GM12878 (cell line): ENCODE measurements at regions not wholly inside any gene's neighbourhood (a gene's known extent, or its start where the extent isn't known, plus 50 kb on each side); places are given as distances from the start of the nearest gene placed in this dataset.

Source experiments
- ATAC-seq: fragments of 200-7000 bp; cut with Tn5 transposase; 3 replicates; pipeline ENCODE4 v1.9.1; 2020; ENCODE audit warnings: mild to moderate bottlenecking, moderate library complexity
- BruUV-seq: library from RNA; stranded (reverse); fragments of 400-500 nt; replicated peaks from 2 replicates; lab custom pipeline; 2021; lab: Mats Ljungman, UMichigan
- CTCF ChIA-PET: fragments of 300-600 bp; sonication (Branson Sonifier 250); formaldehyde crosslinking; extraction: SDS; loops from one replicate; lab custom pipeline; 2021; ENCODE audit warnings: inconsistent platforms; lab: Yijun Ruan, JAX
- POLR2A ChIA-PET: fragments of 350-600 bp; formaldehyde crosslinking; extraction: SDS; loops from one replicate; lab custom pipeline; 2021; ENCODE audit warnings: inconsistent platforms; lab: Charles Lee
- RAD21 ChIA-PET: fragments of 300-600 bp; sonication (Branson Sonifier 250); formaldehyde crosslinking; loops from one replicate; lab custom pipeline; 2023; ENCODE audit warnings: antibody characterized with exemption; ENCODE audit not compliant: unreplicated experiment; lab: Charles Lee
- SMC1A ChIA-PET: fragments of 300-600 bp; sonication (Branson Sonifier 250); formaldehyde crosslinking; loops from one replicate; lab custom pipeline; 2023; ENCODE audit not compliant: unreplicated experiment, uncharacterized antibody; lab: Charles Lee
- DNase-seq: peaks from one replicate; pipeline ENCODE4 v3.0.0-alpha.2; 2011; ENCODE audit warnings: low read depth, low spot score
- FAIRE-seq: peaks from 3 replicates; lab custom pipeline; 2011; peaks lifted over from hg19 to GRCh38; lab: Jason Lieb, UNC
- H2AFZ ChIP-seq: 2 replicates; pipeline ENCODE4 v1.6.0; 2011; ENCODE audit warnings: low read depth, low read length, control low read depth; ENCODE audit not compliant: control insufficient read depth
- H3K27ac ChIP-seq: 2 replicates; pipeline ENCODE4 v1.5.1; 2011; ENCODE audit warnings: control low read depth; ENCODE audit not compliant: control insufficient read depth, insufficient read depth
- H3K27me3 ChIP-seq, 2 experiments: replicated peaks in 1 of 2; 2 replicates each; pipeline versions ENCODE4 v1.6.0 to v1.6.1; 2011; ENCODE audit warnings: low read length in 1 of 2; ENCODE audit not compliant: control insufficient read depth in 2 of 2, insufficient read depth in 2 of 2
- H3K36me3 ChIP-seq, 2 experiments: 2 replicates each; pipeline ENCODE4 v1.5.1; 2011; ENCODE audit warnings: low read length in 1 of 2; ENCODE audit not compliant: control insufficient read depth in 2 of 2, insufficient read depth in 2 of 2
- H3K4me1 ChIP-seq: 2 replicates; pipeline ENCODE4 v1.6.1; 2011; ENCODE audit warnings: mild to moderate bottlenecking, low read length, moderate library complexity, mixed read lengths; ENCODE audit not compliant: control insufficient read depth, insufficient read depth
- H3K4me2 ChIP-seq: 2 replicates; pipeline ENCODE4 v1.6.0; 2011; ENCODE audit warnings: control low read depth; ENCODE audit not compliant: control insufficient read depth, insufficient read depth
- H3K4me3 ChIP-seq: fragments of 200-600 bp; sonication (generic); 2 replicates; pipeline ENCODE4 v1.5.1; 2016
- H3K79me2 ChIP-seq: 2 replicates; pipeline ENCODE4 v1.6.0; 2011; ENCODE audit warnings: low read length; ENCODE audit not compliant: control insufficient read depth, insufficient read depth
- H3K9ac ChIP-seq: 2 replicates; pipeline ENCODE4 v1.8.0; 2011; ENCODE audit warnings: low read length, control low read depth, mixed read lengths; ENCODE audit not compliant: control insufficient read depth, insufficient read depth
- H3K9me3 ChIP-seq: replicated peaks from 3 replicates; pipeline ENCODE4 v1.5.1; 2011; ENCODE audit warnings: mild to moderate bottlenecking, low read length; ENCODE audit not compliant: control insufficient read depth, insufficient read depth
- H4K20me1 ChIP-seq: 2 replicates; pipeline ENCODE4 v1.6.0; 2011; ENCODE audit not compliant: control insufficient read depth, insufficient read depth
- BCL3 ChIP-seq: IDR thresholded peaks from 2 replicates; pipeline ENCODE4 v1.6.1; 2011; ENCODE audit warnings: borderline replicate concordance, low read depth, mild to moderate bottlenecking, moderate library complexity, low read length; ENCODE audit not compliant: insufficient read depth, poor library complexity, severe bottlenecking
- EGR1 ChIP-seq, 2 experiments: IDR thresholded peaks; 1 replicate in 1 of 2; 2 replicates in 1 of 2; pipeline ENCODE4 v1.6.1; 2011 to 2012; ENCODE audit warnings: low read depth in 2 of 2, low read length in 2 of 2, borderline replicate concordance in 1 of 2, mild to moderate bottlenecking in 1 of 2, moderate library complexity in 1 of 2
- GATAD2B ChIP-seq: fragments of 450-650 bp; conservative IDR thresholded peaks from 2 replicates; pipeline ENCODE4 v1.6.1; 2017; ENCODE audit warnings: low read depth, mild to moderate bottlenecking, moderate library complexity
- IRF4 ChIP-seq: IDR thresholded peaks from 2 replicates; pipeline ENCODE4 v1.6.1; 2011; ENCODE audit warnings: low read depth, low read length
- MTA3 ChIP-seq: IDR thresholded peaks from 2 replicates; pipeline ENCODE4 v1.6.1; 2012; ENCODE audit warnings: low read length, inconsistent platforms, borderline replicate concordance
- MXI1 ChIP-seq: fragments of 150-350 bp; IDR thresholded peaks from 2 replicates; pipeline ENCODE4 v1.6.1; 2011; ENCODE audit warnings: low read depth, mild to moderate bottlenecking, inconsistent platforms, low read length, improper control_type of control experiment
- NBN ChIP-seq: fragments of 450-650 bp; IDR thresholded peaks from 2 replicates; pipeline ENCODE4 v1.6.1; 2016
- POLR2AphosphoS2 ChIP-seq: IDR thresholded peaks from 2 replicates; pipeline ENCODE4 v1.6.1; 2011; ENCODE audit warnings: low read depth, mild to moderate bottlenecking, low read length, improper control_type of control experiment, moderate library complexity
- POU2F2 ChIP-seq: IDR thresholded peaks from 3 replicates; pipeline ENCODE4 v1.6.1; 2011; ENCODE audit warnings: low read depth, mild to moderate bottlenecking, low read length, borderline replicate concordance
- RELB ChIP-seq: fragments of 450-650 bp; IDR thresholded peaks from 2 replicates; pipeline ENCODE4 v1.6.1; 2017; ENCODE audit warnings: low read depth, mild to moderate bottlenecking, moderate library complexity
- SKIL ChIP-seq: fragments of 450-650 bp; IDR thresholded peaks from 2 replicates; pipeline ENCODE4 v1.6.1; 2017; ENCODE audit warnings: mild to moderate bottlenecking, low read depth, inconsistent platforms; ENCODE audit not compliant: poor library complexity, severe bottlenecking
- SMARCA5 ChIP-seq: fragments of 450-650 bp; IDR thresholded peaks from 2 replicates; pipeline ENCODE4 v1.6.1; 2017; ENCODE audit warnings: mild to moderate bottlenecking
- ZNF687 ChIP-seq: fragments of 450-650 bp; IDR thresholded peaks from 2 replicates; pipeline ENCODE4 v1.6.1; 2017; ENCODE audit warnings: mild to moderate bottlenecking, moderate library complexity
- WGBS: methylation state at CpG from one replicate; pipeline ENCODE4 v1.1.6; 2016; ENCODE audit warnings: low lambda C conversion rate; ENCODE audit not compliant: insufficient replicate concordance, insufficient coverage; ENCODE audit errors: missing lambda C conversion rate; 5-methylcytosine and 5-hydroxymethylcytosine counted together
- in situ Hi-C: fragments of 300-500 bp; cut with MboI; formaldehyde crosslinking; loops from 9 replicates; pipeline ENCODE4 v1.14.3; 2018; ENCODE audit warnings: mixed read lengths
- intact Hi-C: fragments of 100-400 bp; cut with micrococcal nuclease; formaldehyde crosslinking; loops from one replicate; pipeline ENCODE4 v1.14.2; 2022; ENCODE audit not compliant: unreplicated experiment

DNA sequence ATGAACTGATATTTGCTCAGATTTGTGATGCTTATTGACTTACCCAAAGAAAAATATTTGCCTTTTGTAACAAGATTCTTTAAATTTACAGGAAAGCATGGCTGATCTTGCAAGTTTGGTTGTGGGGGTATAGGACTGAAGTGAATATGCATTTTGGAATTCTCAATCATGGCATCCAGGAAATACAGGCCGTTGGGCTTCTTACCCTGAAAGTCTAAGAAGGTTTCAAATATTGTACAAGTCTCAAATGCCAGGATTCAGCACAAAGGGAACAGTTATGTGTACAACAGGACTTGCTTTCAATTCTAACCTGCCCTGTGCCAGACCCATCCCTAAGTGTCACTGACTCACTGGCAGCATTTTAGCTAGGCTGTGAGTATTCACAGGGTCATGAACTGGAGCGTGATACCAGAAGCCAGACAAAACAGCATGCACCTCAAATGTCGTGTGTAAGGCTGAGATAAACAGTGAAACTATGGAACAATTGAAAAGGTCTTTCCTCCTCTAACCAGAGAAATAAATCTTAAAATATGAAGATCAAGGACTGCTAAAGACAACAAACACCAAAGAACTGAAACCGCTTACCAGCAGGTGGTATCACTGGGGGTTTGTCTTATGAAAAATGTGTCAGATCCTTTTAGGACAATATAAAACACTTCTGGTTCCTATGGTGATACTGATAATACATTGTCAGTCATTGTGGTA, 168.6 kb upstream of the RGMB start (continued):
- TF ChIP-seq ZNF687 (no peak), RELB (no peak)

DNA sequence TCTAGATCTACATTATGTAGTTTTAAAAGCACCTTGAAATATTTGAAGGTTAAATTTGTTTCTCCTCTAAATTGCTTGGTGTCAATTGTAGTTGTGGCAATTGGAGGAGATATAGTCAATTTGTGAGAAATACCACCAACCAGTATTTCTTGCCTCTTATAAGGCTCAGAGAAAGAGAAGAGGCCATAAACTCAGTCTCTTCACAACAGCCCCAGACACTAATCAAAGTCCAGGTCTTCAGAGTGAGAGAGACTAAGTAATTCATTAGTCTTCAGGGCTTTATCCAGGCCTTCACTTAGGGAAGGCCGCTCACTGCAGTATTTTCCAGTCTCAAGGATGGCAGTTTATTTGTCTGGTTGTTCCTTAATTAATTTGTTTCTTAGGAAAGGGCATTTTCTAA, 168.0 kb upstream of the RGMB start:
- SMC1A ChIA-PET = no interaction called here
- Histone ChIP-seq H4K20me1 (no peaks in the 10 kb centered on the region), H3K79me2 (no peaks in the 10 kb centered on the region), H2AFZ (no peak overlapping the region), H3K9ac (no peak overlapping the region), H3K27ac (no peak overlapping the region), H3K4me3 (no peak overlapping the region), H3K9me3 (no peaks in the 10 kb centered on the region; the same call in 2 of the 3 replicates), H3K36me3 (no peaks in the 10 kb centered on the region), H3K4me1 (no peaks in the 10 kb centered on the region), H3K27me3 (no peaks in the 10 kb centered on the region), H3K4me2 (no peak overlapping the region)
- BruUV-seq = no TSS peak
- RAD21 ChIA-PET = no interaction called here
- FAIRE-seq (no peak), DNase-seq (no peak), ATAC-seq (no peak)
- CTCF ChIA-PET = no interaction called here
- intact Hi-C loops (no loop called here), in situ Hi-C loops (no loop called here)
- POLR2A ChIA-PET = interaction anchor here (0.8 kb wide), 1 partner anchor 151 kb away, joined by 3 read pairs; no protein-coding TSS in a partner anchor
- WGBS = 0% methylated on average over 1 of the region's 1 CpG
- TF ChIP-seq NBN = no peak
- TF ChIP-seq MXI1 = no peak
- TF ChIP-seq MTA3 = no peak
- TF ChIP-seq EGR1 (IDR thresholded peaks at IDR 0.05; ENCODE audit: borderline replicate concordance in 1 of 2, low read depth in 2 of 2, low read length in 2 of 2) = no peak
- TF ChIP-seq GATAD2B = no peak
- no peak for TF ChIP-seq IRF4
- TF ChIP-seq POU2F2 = no peak
- TF ChIP-seq POLR2AphosphoS2 = no peak
- TF ChIP-seq SMARCA5 = no peak
- TF ChIP-seq SKIL = no peak
- TF ChIP-seq BCL3 = no peak
